Stomach (tissue), 8 donors: ENCODE measurements at regions not wholly inside any gene's neighbourhood (a gene's known extent, or its start where the extent isn't known, plus 50 kb on each side); places are given as distances from the start of the nearest gene placed in this dataset.
A peak's percentile ranks its signal among the peaks of the same experiment; 100 is the strongest.
"Not testable (repeated sequence)": the region's sequence is repeated elsewhere in the genome, so short reads cannot be mapped to it uniquely, and the experiment has no call there.

Experiments used
- DNase-seq, 2 donors: peaks; one replicate each; pipeline versions ENCODE4 v3.0.0 to v3.0.0-alpha.2; 2013 to 2019
- H3K27ac ChIP-seq, 5 donors: fragments of 200-600 bp in 4 of 5; sonication (generic) in 4 of 5; one replicate each; pipeline ENCODE4 v1.5.1; 2013 to 2019; ENCODE audit warnings: mild to moderate bottlenecking in 1 of 5, moderate library complexity in 1 of 5
- H3K27me3 ChIP-seq, 3 donors: fragments of 200-600 bp; sonication (generic); one replicate each; pipeline ENCODE4 v1.5.1; 2017 to 2019; ENCODE audit warnings: mixed run types in 1 of 3
- H3K36me3 ChIP-seq, 4 donors: fragments of 200-600 bp; sonication (generic); 1 replicate in 3 of 4; 2 replicates in 1 of 4; pipeline ENCODE4 v1.5.1; 2016 to 2019
- H3K4me1 ChIP-seq, 4 donors: fragments of 200-600 bp; sonication (generic); one replicate each; pipeline ENCODE4 v1.5.1; 2016 to 2019
- H3K4me3 ChIP-seq, 4 donors: fragments of 200-600 bp; sonication (generic) in 3 of 4; one replicate each; pipeline ENCODE4 v1.5.1; 2016 to 2019; ENCODE audit warnings: mild to moderate bottlenecking in 1 of 4
- H3K9me3 ChIP-seq, 4 donors: fragments of 200-600 bp; sonication (generic); one replicate each; pipeline ENCODE4 v1.5.1; 2016 to 2019
- CTCF ChIP-seq, 7 experiments: fragments of 450-650 bp in 4 of 7; fragments of 200-600 bp in 3 of 7; sonication (generic) in 3 of 7; IDR thresholded peaks; one replicate each; pipeline ENCODE4 v1.5.1; 2016 to 2019; ENCODE audit warnings: antibody characterized with exemption in 7 of 7, control low read depth in 2 of 7, mild to moderate bottlenecking in 1 of 7
- EP300 ChIP-seq: sonication (generic); formaldehyde crosslinking; IDR thresholded peaks from one replicate; pipeline ENCODE4 v1.6.1; 2017; ENCODE audit warnings: antibody characterized with exemption
- POLR2A ChIP-seq, 4 donors: fragments of 450-650 bp; IDR thresholded peaks; one replicate each; pipeline ENCODE4 v1.6.1; 2016; ENCODE audit warnings: antibody characterized with exemption in 4 of 4, control low read depth in 2 of 4, mild to moderate bottlenecking in 1 of 4, moderate library complexity in 1 of 4
- POLR2AphosphoS5 ChIP-seq, 3 donors: sonication (generic); formaldehyde crosslinking; IDR thresholded peaks; one replicate each; pipeline ENCODE4 v1.6.1; 2016; ENCODE audit warnings: antibody characterized with exemption in 3 of 3
- WGBS, 5 donors: extraction: QIAGEN DNeasy Blood & Tissue Kit in 3 of 5; methylation state at CpG; one replicate each; pipeline versions ENCODE4 v1.1.5 to v1.1.7; 2013 to 2018; 5-methylcytosine and 5-hydroxymethylcytosine counted together
- intact Hi-C: fragments of 100-400 bp; cut with DNase I; formaldehyde crosslinking; loops from one replicate; pipeline ENCODE4 v1.15.1; 2023; ENCODE audit warnings: low total_unique reads
- donor health status: healthy with polysubstance abuse.
- donor health status: Bipolar disorder and iron deficiency.
- donor health status: healthy.

- TF ChIP-seq CTCF (IDR thresholded peaks at IDR 0.05) (no peak), POLR2AphosphoS5 (IDR thresholded peaks at IDR 0.05) (no peak), EP300 (no peak), POLR2A (IDR thresholded peaks at IDR 0.05) (no peak)
- intact Hi-C loops, result no loop called here
- 31 to 83% (median 62%) methylated on average over 2 of the region's 2 CpGs for WGBS, 5 donors
- Histone ChIP-seq H3K36me3 (no peaks in the 10 kb centered on the region), H3K9me3 (no peaks in the 10 kb centered on the region), H3K4me3 (no peak overlapping the region), H3K27me3 (no peaks in the 10 kb centered on the region), H3K27ac (no peak overlapping the region), H3K4me1 (peaks cover 9 to 72% (median 38%) of the 10 kb centered on the region in 4 donors)
- DNase-seq, result no peak
These were observed 141.8 kb upstream of the ZNF648 start for GRCh38 chr1:182203191-182203875.

GRCh38 chr1:182201490-182201889 lies 140.0 kb upstream of the ZNF648 start:
- intact Hi-C loops, H3K36me3 ChIP-seq, H3K4me3 ChIP-seq, DNase-seq, H3K27me3 ChIP-seq, H3K9me3 ChIP-seq: not testable (repeated sequence)
- WGBS, 5 donors, result 78 to 85% (median 81%) methylated on average over 7 of the region's 7 CpGs
- Histone ChIP-seq H3K4me1 (peaks cover 12 to 72% (median 48%) of the 10 kb centered on the region in 4 donors), H3K27ac (peak overlapping the region in 4 of 5 donors; percentile 10 to 40 (median 28))

GRCh38 chr1:182200025-182200812 lies 138.7 kb upstream of the ZNF648 start:
- peaks cover 12 to 65% (median 42%) of the 10 kb centered on the region in 4 donors for H3K4me1 ChIP-seq
- peak in 1 of 3 donors; percentile 56 for TF ChIP-seq POLR2AphosphoS5 (IDR thresholded peaks at IDR 0.05)
- no peak for TF ChIP-seq POLR2A (IDR thresholded peaks at IDR 0.05)
- H3K27me3 ChIP-seq, result no peaks in the 10 kb centered on the region
- peak; percentile 53 to 58 for DNase-seq
- WGBS, 5 donors, result 47 to 58% (median 54%) methylated on average over 4 of the region's 4 CpGs
- H3K27ac ChIP-seq, result peak overlapping the region; percentile 17 to 43 (median 29)
- intact Hi-C loops, result no loop called here
- H3K4me3 ChIP-seq, result no peak overlapping the region
- no peaks in the 10 kb centered on the region for H3K9me3 ChIP-seq
- no peaks in the 10 kb centered on the region for H3K36me3 ChIP-seq

GRCh38 chr1:182198006-182198605 lies 136.6 kb upstream of the ZNF648 start:
- DNase-seq, result no peak
- H3K27ac ChIP-seq, result peak overlapping the region; percentile 47 to 79 (median 71)
- TF ChIP-seq POLR2A (IDR thresholded peaks at IDR 0.05) (no peak), CTCF (IDR thresholded peaks at IDR 0.05) (peak in 1 of 7 experiments; percentile 14)
- no peaks in the 10 kb centered on the region for H3K9me3 ChIP-seq
- intact Hi-C loops, result no loop called here
- H3K4me1 ChIP-seq, result peaks cover 12 to 65% (median 44%) of the 10 kb centered on the region in 4 donors
- H3K36me3 ChIP-seq, result no peaks in the 10 kb centered on the region
- H3K27me3 ChIP-seq, result no peaks in the 10 kb centered on the region
- 70 to 81% (median 71%) methylated on average over 4 of the region's 4 CpGs for WGBS, 5 donors
- no peak overlapping the region for H3K4me3 ChIP-seq
